Activated CD4-positive, alpha-beta T cell treated with anti-CD3 and anti-CD28 coated beads, Interleukin-2, amount 50 U/mL, for 48 hours (primary cell): ENCODE measurements at regions not wholly inside any gene's neighbourhood (a gene's known extent, or its start where the extent isn't known, plus 50 kb on each side); places are given as distances from the start of the nearest gene placed in this dataset.
"Not testable (repeated sequence)": the region's sequence is repeated elsewhere in the genome, so short reads cannot be mapped to it uniquely, and the experiment has no call there.

ENCODE experiments used
- DNase-seq, 2 experiments: peaks; one replicate each; pipeline ENCODE4 v3.0.0-alpha.2; 2020

- DNase-seq: no peak
Measured at GRCh38 chr10:6863381-6863780, 283.3 kb upstream of the PRKCQ start.

DNA sequence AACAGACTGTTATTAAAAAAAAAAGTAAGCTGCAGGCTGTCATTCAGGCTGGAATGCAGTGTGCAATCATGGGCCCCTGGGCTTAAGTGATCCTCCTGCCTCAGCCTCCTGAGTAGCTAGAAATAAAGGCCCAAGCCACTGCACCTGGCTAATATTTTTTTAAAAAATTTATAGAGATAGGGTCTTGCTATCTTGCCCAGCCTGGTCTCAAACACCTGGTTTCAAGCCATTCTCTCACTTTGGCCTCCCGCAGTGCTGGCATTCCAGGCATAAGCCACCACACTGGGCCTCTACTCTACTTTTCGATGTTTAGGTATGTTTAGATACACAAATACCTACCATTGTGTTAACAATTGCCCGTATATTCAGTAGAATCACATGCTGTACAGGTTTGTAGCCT is 270.4 kb upstream of the PRKCQ start:
- DNase-seq: no peak

GRCh38 chr10:6847561-6847960 is 267.5 kb upstream of the PRKCQ start:
- DNase-seq: no peak

GRCh38 chr10:6843894-6844650 is 264.0 kb upstream of the PRKCQ start:
- DNase-seq: no peak

- DNase-seq: peak in 1 of 2 experiments; percentile 13
Measured at GRCh38 chr10:6843481-6843881, 263.4 kb upstream of the PRKCQ start.

- DNase-seq: no peak
Measured at GRCh38 chr10:6842722-6843121, 262.6 kb upstream of the PRKCQ start.

DNA sequence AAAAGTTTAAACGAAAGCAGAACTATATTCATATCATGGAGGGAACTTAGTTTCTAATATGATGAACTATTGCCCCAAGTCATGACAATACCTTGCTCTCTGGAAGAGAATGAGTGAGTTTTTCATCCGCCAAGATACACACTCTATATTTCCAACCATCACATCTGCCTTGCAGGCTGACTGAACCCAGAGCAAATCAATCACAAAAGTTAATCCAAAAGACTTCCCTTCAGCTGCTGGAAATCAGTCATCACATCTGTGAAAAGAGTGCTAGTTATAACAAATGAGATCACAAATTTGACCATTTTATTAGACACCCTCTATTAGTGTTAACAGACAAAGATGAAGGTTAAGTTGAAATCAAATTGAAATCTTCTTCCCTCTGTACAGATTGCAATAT is 261.7 kb upstream of the PRKCQ start:
- DNase-seq: no peak

- DNase-seq: no peak
Measured at GRCh38 chr10:6840766-6841165, 260.7 kb upstream of the PRKCQ start.

DNA sequence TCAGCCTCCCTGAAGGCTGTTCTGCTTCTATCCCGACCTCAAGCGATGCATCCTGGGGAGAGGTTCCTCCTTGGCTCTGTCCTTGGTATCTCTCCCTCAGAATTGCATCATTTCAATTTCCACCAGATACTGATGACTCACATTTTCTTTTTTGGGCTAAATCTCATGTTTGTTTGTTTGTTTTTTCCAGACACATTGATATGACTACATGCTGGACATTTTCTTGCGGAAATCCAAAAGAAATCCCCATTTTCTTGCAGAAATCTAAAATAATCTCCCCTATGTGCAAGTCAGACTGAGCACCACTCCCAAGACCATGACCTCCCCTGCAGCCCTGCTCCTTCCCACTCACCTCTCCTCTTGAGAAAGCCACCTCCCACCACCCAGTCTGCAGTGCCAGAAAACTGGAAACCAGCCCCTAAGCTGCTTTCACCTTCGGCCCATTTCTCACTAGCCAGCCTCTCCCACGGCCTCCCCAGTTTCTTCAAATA is 260.2 kb upstream of the PRKCQ start:
- DNase-seq: peak in 1 of 2 experiments; percentile 6

DNA sequence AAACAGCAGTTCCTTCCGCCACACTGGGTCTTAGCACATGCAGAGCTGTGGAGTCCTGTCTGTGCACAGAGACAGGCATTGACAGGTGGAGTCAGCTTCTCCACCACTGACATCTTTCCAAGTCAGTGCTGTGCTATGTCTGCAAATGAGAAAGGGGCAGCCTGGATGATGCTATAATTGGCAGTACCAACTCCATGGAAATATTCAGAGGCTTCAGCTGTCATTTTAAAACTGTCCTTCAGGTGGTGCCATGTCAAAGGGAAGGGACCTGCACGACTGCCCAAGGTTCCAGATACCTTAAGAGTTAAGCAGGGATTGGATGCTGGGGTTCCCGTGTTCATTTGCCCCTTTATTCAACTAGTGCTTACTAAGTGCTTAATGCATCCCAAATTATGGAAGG is 258.0 kb upstream of the PRKCQ start:
- DNase-seq: peak in 1 of 2 experiments; percentile 5

GRCh38 chr10:6833458-6834011 is 253.5 kb upstream of the PRKCQ start:
- DNase-seq: no peak

- not testable (repeated sequence) for DNase-seq
Measured at GRCh38 chr10:6830981-6831380, 250.9 kb upstream of the PRKCQ start.

DNA sequence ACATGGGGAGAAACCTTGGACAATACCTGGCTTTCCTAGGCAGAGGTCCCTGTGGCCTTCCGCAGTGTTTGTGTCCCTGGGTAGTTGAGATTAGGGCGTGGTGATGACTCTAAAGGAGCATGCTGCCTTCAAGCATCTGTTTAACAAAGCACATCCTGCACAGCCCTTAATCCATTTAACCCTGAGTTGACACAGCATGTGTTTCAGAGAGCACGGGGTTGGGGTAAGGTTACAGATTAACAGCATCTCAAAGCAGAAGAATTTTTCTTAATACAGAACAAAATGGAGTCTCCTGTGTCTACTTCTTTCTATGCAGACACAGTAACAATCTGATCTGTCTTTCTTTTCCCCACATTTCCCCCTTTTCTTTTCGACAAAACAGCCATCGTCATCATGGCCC is 244.7 kb upstream of the PRKCQ start:
- not testable (repeated sequence) for DNase-seq

GRCh38 chr10:6823770-6824169 is 243.7 kb upstream of the PRKCQ start:
- DNase-seq: no peak

DNA sequence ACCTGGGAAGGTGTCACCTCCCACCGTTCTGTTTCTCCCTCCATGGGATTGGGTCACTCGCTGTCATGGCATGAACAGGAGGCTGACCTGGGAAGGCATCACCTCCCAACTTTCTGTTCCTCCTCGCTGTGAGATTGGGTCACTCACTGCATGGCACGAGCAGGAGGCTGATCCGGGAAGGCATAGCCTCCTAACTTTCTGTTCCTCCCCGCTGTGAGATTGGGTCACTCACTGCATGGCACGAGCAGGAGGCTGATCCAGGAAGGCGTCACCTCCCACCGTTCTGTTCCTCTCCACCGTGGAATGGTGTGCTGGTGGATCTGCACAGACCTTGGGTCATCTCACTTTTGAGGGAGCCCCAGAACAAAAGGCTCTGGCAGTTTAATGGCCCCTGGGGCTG is 239.2 kb upstream of the PRKCQ start:
- no peak for DNase-seq

GRCh38 chr10:6817770-6818169 is 237.7 kb upstream of the PRKCQ start:
- no peak for DNase-seq

DNA sequence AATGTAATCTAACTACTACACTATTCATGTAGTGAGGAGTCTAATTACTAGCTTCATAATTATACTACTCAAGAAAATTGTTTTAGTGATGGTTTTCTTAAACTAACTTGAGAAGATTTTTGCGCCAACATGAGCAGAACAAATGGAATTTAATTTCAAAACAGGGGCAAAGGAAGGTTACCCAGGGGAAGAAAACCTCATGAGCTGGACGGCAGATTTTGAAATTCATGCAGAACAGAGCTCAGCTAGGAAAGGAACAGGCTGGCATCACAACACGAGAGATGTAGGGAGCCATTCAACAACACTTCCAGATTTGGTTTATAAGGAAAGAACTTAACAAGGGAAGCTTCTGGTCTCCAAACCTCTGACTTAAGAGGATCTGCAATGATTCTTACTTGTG is 235.3 kb upstream of the PRKCQ start:
- DNase-seq: no peak

DNA sequence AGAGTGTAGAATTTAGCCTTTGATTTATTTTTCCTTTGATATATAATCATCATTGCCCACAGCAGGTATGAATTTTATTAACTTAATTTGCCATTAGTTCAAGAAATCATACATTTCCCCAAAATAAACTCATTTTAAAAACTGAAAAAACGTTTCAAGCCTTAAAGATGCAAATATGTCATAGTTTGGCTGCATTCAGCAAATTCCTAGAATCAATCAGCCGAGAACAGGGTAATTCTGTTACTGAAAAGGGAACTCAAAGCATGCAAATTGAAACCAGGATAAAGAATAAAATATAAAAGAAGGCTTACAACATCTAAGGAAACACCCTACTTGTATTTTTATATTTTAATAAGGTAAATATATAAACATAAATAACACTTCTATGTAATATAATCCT is 233.8 kb upstream of the PRKCQ start:
- DNase-seq: no peak

GRCh38 chr10:6813306-6813705 is 233.2 kb upstream of the PRKCQ start:
- no peak for DNase-seq

DNA sequence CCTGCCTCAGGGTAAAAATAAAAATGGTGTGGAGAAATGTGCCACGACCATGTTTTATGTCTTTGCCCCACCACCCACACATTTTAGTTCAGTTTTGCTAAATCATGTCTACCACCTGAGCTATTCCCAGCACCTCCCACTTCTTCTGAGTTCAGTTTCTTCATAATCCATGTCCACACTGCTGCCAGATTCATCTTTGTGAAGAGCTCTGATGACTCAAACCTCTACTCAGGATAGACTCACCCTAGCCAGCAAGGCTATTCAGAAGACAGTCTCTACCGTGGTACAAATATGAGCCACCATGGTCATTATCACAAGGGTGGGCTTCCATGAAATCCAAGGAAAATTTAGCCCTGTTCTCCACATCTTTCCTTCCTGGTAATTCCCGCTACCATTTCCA is 231.1 kb upstream of the PRKCQ start:
- DNase-seq: no peak

DNA sequence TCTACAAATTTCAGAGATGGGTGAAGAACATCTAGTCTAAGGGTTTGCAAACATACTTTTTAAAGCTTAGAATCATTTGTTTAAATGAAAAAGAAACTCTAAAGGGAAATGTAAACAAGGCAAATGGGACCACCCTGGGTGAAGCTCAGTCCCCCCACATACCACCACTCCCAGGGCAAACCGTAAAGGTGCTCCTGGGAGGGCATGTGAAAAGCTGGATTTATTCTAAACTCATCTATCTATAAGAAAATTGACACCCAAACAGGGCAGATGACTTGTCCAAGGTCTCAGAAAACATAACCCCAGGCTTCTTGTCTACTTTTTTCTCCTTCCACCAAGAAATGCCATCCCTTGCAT is 223.3 kb upstream of the PRKCQ start:
- no peak for DNase-seq

- no peak for DNase-seq
Measured at GRCh38 chr10:6802759-6803426, 222.8 kb upstream of the PRKCQ start.

GRCh38 chr10:6796231-6796630 is 216.2 kb upstream of the PRKCQ start:
- no peak for DNase-seq

DNA sequence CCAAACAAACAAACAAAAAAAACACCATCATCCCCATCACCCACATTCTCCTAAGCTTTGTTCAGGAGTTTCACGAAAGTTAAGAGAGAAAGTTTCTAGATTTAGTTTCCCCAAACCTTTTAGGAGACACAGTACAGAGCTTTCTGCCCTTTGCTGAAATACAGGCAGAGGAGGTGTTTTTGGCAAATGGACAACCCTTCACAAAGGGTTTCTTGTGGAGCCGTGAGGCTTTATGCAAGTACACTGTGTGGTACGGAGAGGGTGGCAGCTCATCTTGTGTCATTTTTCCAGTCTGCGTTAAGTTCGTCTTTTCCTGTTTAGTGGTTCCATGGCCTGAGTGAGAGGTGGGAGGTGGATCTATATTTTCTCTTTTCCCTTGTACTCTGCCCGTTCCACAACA is 215.5 kb upstream of the PRKCQ start:
- no peak for DNase-seq
